GM23338 (cell line): ENCODE measurements at regions not wholly inside any gene's neighbourhood (a gene's known extent, or its start where the extent isn't known, plus 50 kb on each side); places are given as distances from the start of the nearest gene placed in this dataset.

Experiments
- ATAC-seq: fragments of 200-7000 bp; cut with Tn5 transposase; 3 replicates; pipeline ENCODE4 v1.9.1; 2020
- DNase-seq: peaks from one replicate; pipeline ENCODE4 v3.0.0-alpha.2; 2015; ENCODE audit warnings: low spot score
- H2AFZ ChIP-seq: fragments of 200-600 bp; sonication (generic); 2 replicates; pipeline ENCODE4 v1.8.0; 2016; ENCODE audit warnings: antibody characterized with exemption, mild to moderate bottlenecking, moderate library complexity
- H3F3A ChIP-seq: fragments of 200-600 bp; sonication (generic); replicated peaks from 2 replicates; pipeline ENCODE4 v1.8.0; 2017; ENCODE audit warnings: antibody characterized with exemption, mixed run types, low read depth
- H3K27ac ChIP-seq: fragments of 200-600 bp; sonication (generic); 2 replicates; pipeline ENCODE4 v1.6.1; 2016; ENCODE audit warnings: low read depth
- H3K27me3 ChIP-seq: fragments of 200-600 bp; sonication (generic); 2 replicates; pipeline ENCODE4 v1.8.0; 2016; ENCODE audit warnings: mild to moderate bottlenecking, mixed run types, moderate library complexity; ENCODE audit not compliant: insufficient read depth
- H3K36me3 ChIP-seq: fragments of 200-600 bp; sonication (generic); 2 replicates; pipeline ENCODE4 v1.8.0; 2016; ENCODE audit warnings: mild to moderate bottlenecking; ENCODE audit not compliant: insufficient read depth
- H3K4me1 ChIP-seq: fragments of 200-600 bp; sonication (generic); 2 replicates; pipeline ENCODE4 v1.8.0; 2016; ENCODE audit warnings: mild to moderate bottlenecking, moderate library complexity; ENCODE audit not compliant: insufficient read depth
- H3K4me2 ChIP-seq: fragments of 200-600 bp; sonication (generic); 2 replicates; pipeline ENCODE4 v1.7.1; 2017; ENCODE audit warnings: mixed run types
- H3K4me3 ChIP-seq: fragments of 200-600 bp; sonication (generic); 2 replicates; pipeline ENCODE4 v1.6.1; 2016; ENCODE audit warnings: mixed run types
- H3K79me2 ChIP-seq: fragments of 200-600 bp; sonication (generic); replicated peaks from 2 replicates; pipeline ENCODE4 v1.8.0; 2017; ENCODE audit warnings: mild to moderate bottlenecking; ENCODE audit not compliant: insufficient read depth
- H3K9me2 ChIP-seq: fragments of 200-600 bp; sonication (generic); 2 replicates; pipeline ENCODE4 v1.8.0; 2017; ENCODE audit not compliant: insufficient read depth
- H4K20me1 ChIP-seq: fragments of 200-600 bp; sonication (generic); replicated peaks from 2 replicates; pipeline ENCODE4 v1.8.0; 2017; ENCODE audit warnings: mild to moderate bottlenecking; ENCODE audit not compliant: insufficient read depth
- H3K27ac Mint-ChIP-seq: 2 replicates; pipeline ENCODE4 v1.8.0; 2020; ENCODE audit warnings: inconsistent platforms, mild to moderate bottlenecking, moderate library complexity, mixed read lengths
- H3K27me3 Mint-ChIP-seq: 3 replicates; pipeline ENCODE4 v1.8.0; 2022; ENCODE audit warnings: low read depth, mild to moderate bottlenecking, moderate library complexity, mixed read lengths, inconsistent platforms; ENCODE audit not compliant: insufficient read depth, poor library complexity
- H3K36me3 Mint-ChIP-seq: 3 replicates; pipeline ENCODE4 v1.8.0; 2021; ENCODE audit warnings: low read depth, mild to moderate bottlenecking, inconsistent platforms, moderate library complexity, mixed read lengths
- H3K4me1 Mint-ChIP-seq: 3 replicates; pipeline ENCODE4 v1.8.0; 2020; ENCODE audit warnings: mild to moderate bottlenecking, inconsistent platforms, mixed read lengths
- H3K4me3 Mint-ChIP-seq: 3 replicates; pipeline ENCODE4 v1.8.0; 2021; ENCODE audit warnings: moderate library complexity, mild to moderate bottlenecking, inconsistent platforms, mixed read lengths
- H3K9me3 Mint-ChIP-seq: 3 replicates; pipeline ENCODE4 v1.8.0; 2020; ENCODE audit warnings: moderate library complexity, mild to moderate bottlenecking, inconsistent platforms, mixed read lengths
- CREB1 ChIP-seq: fragments of 250-450 bp; sonication (Bioruptor Pico); IDR thresholded peaks from 2 replicates; pipeline ENCODE4 v1.5.0; 2020; ENCODE audit warnings: low read depth, mild to moderate bottlenecking, moderate library complexity
- CTCF ChIP-seq, 2 experiments: fragments of 200-600 bp in 1 of 2; sonication (generic) in 1 of 2; conservative IDR thresholded peaks; 2 replicates each; pipeline versions ENCODE4 v1.5.1 to v1.6.1; 2016 to 2017; ENCODE audit warnings: antibody characterized with exemption in 2 of 2, low read depth in 2 of 2, mild to moderate bottlenecking in 2 of 2, moderate library complexity in 1 of 2
- EZH2 ChIP-seq: fragments of 200-600 bp; sonication (generic); IDR thresholded peaks from one replicate; pipeline ENCODE4 v1.8.0; 2017; ENCODE audit warnings: antibody characterized with exemption, mild to moderate bottlenecking, low read depth; ENCODE audit not compliant: unreplicated experiment
- EZH2phosphoT487 ChIP-seq: fragments of 200-600 bp; sonication (generic); IDR thresholded peaks from one replicate; pipeline ENCODE4 v1.8.1; 2018; ENCODE audit warnings: antibody characterized with exemption; ENCODE audit not compliant: unreplicated experiment
- JUNB ChIP-seq: IDR thresholded peaks from one replicate; pipeline ENCODE4 v1.6.1; 2016; ENCODE audit warnings: antibody characterized with exemption; ENCODE audit not compliant: unreplicated experiment
- NANOG ChIP-seq: IDR thresholded peaks from 2 replicates; pipeline ENCODE4 v1.6.1; 2016; ENCODE audit warnings: antibody characterized with exemption, borderline replicate concordance
- POLR2AphosphoS5 ChIP-seq: IDR thresholded peaks from 2 replicates; pipeline ENCODE4 v1.6.1; 2016; ENCODE audit warnings: antibody characterized with exemption, low read depth
- REST ChIP-seq: IDR thresholded peaks from one replicate; pipeline ENCODE4 v1.6.1; 2018; ENCODE audit warnings: antibody characterized with exemption; ENCODE audit not compliant: unreplicated experiment
- STAT1 ChIP-seq: IDR thresholded peaks from one replicate; pipeline ENCODE4 v1.6.1; 2016; ENCODE audit warnings: antibody characterized with exemption; ENCODE audit not compliant: unreplicated experiment

GRCh38 chr19:28961772-28962500, 251.0 kb downstream of the UQCRFS1 start:
- Mint-ChIP-seq H3K9me3 (peaks cover 15% of the 10 kb centered on the region), H3K4me3 (no peak overlapping the region), H3K27ac (no peak overlapping the region), H3K4me1 (no peaks in the 10 kb centered on the region), H3K36me3 (peaks cover 7% of the 10 kb centered on the region; the same call in 2 of the 3 replicates), H3K27me3 (no peaks in the 10 kb centered on the region)
- no peaks in the 10 kb centered on the region for H3K36me3 ChIP-seq
- no peak for TF ChIP-seq CTCF (conservative IDR thresholded peaks at IDR 0.05; ENCODE audit: low read depth in 2 of 2)
- TF ChIP-seq EZH2 = no peak
- TF ChIP-seq STAT1 = no peak
- no peak for TF ChIP-seq NANOG
- TF ChIP-seq JUNB = no peak
- TF ChIP-seq REST = no peak
- no peak overlapping the region for H2AFZ ChIP-seq
- no peaks in the 10 kb centered on the region for H3F3A ChIP-seq
- H3K9me2 ChIP-seq = no peaks in the 10 kb centered on the region
- no peak overlapping the region for H3K4me3 ChIP-seq
- no peaks in the 10 kb centered on the region for H3K27me3 ChIP-seq
- no peak overlapping the region for H3K27ac ChIP-seq
- H3K79me2 ChIP-seq = no peaks in the 10 kb centered on the region
- no peaks in the 10 kb centered on the region for H3K4me1 ChIP-seq
- ATAC-seq = no peak
- H4K20me1 ChIP-seq = no peaks in the 10 kb centered on the region
- H3K4me2 ChIP-seq = no peak overlapping the region
- no peak for DNase-seq

- no peaks in the 10 kb centered on the region for H4K20me1 ChIP-seq
- no peaks in the 10 kb centered on the region for H3K27me3 ChIP-seq
- no peak overlapping the region for H2AFZ ChIP-seq
- no peak overlapping the region for H3K4me2 ChIP-seq
- H3K4me3 Mint-ChIP-seq = no peak overlapping the region
- H3K9me3 Mint-ChIP-seq = peaks cover 15% of the 10 kb centered on the region
- TF ChIP-seq CREB1 (CRISPR knock-in tag) (no peak), CTCF (conservative IDR thresholded peaks at IDR 0.05; ENCODE audit: low read depth in 2 of 2) (no peak), EZH2phosphoT487 (no peak), JUNB (no peak), POLR2AphosphoS5 (no peak), STAT1 (no peak)
- H3K79me2 ChIP-seq = no peaks in the 10 kb centered on the region
- ATAC-seq (no peak), DNase-seq (no peak)
- no peaks in the 10 kb centered on the region for H3K4me1 ChIP-seq
- no peaks in the 10 kb centered on the region for H3F3A ChIP-seq
- no peak overlapping the region; the same call in 1 of the 2 replicates for H3K27ac Mint-ChIP-seq
- H3K36me3 ChIP-seq = no peaks in the 10 kb centered on the region
- H3K36me3 Mint-ChIP-seq = peaks cover 7% of the 10 kb centered on the region; the same call in 2 of the 3 replicates
- no peaks in the 10 kb centered on the region for H3K4me1 Mint-ChIP-seq
- no peaks in the 10 kb centered on the region for H3K9me2 ChIP-seq
- no peaks in the 10 kb centered on the region for H3K27me3 Mint-ChIP-seq
- H3K4me3 ChIP-seq = no peak overlapping the region
- H3K27ac ChIP-seq = no peak overlapping the region
Observed at GRCh38 chr19:28960986-28961705, 251.8 kb downstream of the UQCRFS1 start.
